SU-DHL-6 (cell line): ENCODE measurements at regions not wholly inside any gene's neighbourhood (a gene's known extent, or its start where the extent isn't known, plus 50 kb on each side); places are given as distances from the start of the nearest gene placed in this dataset.

Source experiments
- CTCF ChIP-seq: fragments of 200-600 bp; sonication (generic); IDR thresholded peaks from one replicate; pipeline ENCODE4 v1.5.1; 2017; ENCODE audit warnings: antibody characterized with exemption, mild to moderate bottlenecking, low read length, moderate library complexity; ENCODE audit not compliant: insufficient read depth, poor library complexity, severe bottlenecking
- EZH2phosphoT487 ChIP-seq: fragments of 200-600 bp; sonication (generic), shearing (Covaris generic); conservative IDR thresholded peaks from 2 replicates; pipeline ENCODE4 v1.6.1; 2018; ENCODE audit warnings: mild to moderate bottlenecking, antibody characterized with exemption, low read length, moderate library complexity, mixed read lengths

- TF ChIP-seq CTCF (no peak), EZH2phosphoT487 (no peak)
These were observed 1573.1 kb downstream of the EFNB2 start for GRCh38 chr13:104962411-104962810.
